ENCODE measurements at regions not wholly inside any gene's neighbourhood (a gene's known extent, or its start where the extent isn't known, plus 50 kb on each side); places are given as distances from the start of the nearest gene placed in this dataset.

DNA sequence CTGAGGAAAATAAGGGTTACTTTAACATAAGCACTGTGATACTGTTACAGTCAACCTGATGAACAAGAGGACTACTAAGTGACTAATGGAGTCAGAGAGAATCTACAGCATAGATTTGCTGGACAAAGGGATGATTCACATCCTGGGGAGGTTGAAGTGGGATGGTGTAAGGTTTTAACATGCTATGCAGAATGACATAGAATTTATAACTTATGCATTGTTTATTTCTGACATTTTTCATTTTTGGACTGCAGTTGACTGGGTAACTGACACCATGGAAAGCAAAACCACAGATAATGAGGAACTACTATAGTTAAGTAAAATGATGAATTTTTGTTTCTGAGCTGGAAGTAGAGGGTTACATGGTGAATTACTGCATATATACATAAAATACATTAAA lies 389.2 kb downstream of the MAT2B start:
- TF ChIP-seq, protein P1, sequence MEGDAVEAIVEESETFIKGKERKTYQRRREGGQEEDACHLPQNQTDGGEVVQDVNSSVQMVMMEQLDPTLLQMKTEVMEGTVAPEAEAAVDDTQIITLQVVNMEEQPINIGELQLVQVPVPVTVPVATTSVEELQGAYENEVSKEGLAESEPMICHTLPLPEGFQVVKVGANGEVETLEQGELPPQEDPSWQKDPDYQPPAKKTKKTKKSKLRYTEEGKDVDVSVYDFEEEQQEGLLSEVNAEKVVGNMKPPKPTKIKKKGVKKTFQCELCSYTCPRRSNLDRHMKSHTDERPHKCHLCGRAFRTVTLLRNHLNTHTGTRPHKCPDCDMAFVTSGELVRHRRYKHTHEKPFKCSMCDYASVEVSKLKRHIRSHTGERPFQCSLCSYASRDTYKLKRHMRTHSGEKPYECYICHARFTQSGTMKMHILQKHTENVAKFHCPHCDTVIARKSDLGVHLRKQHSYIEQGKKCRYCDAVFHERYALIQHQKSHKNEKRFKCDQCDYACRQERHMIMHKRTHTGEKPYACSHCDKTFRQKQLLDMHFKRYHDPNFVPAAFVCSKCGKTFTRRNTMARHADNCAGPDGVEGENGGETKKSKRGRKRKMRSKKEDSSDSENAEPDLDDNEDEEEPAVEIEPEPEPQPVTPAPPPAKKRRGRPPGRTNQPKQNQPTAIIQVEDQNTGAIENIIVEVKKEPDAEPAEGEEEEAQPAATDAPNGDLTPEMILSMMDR (conservative IDR thresholded peaks at IDR 0.05; ENCODE audit: low read length), result no peak
- TF ChIP-seq EZH2phosphoT487 (IDR thresholded peaks at IDR 0.05; ENCODE audit: borderline replicate concordance, low read depth, low read length), result no peak
